ENCODE measurements at regions not wholly inside any gene's neighbourhood (a gene's known extent, or its start where the extent isn't known, plus 50 kb on each side); places are given as distances from the start of the nearest gene placed in this dataset.
A peak's percentile ranks its signal among the peaks of the same experiment; 100 is the strongest.

DNA sequence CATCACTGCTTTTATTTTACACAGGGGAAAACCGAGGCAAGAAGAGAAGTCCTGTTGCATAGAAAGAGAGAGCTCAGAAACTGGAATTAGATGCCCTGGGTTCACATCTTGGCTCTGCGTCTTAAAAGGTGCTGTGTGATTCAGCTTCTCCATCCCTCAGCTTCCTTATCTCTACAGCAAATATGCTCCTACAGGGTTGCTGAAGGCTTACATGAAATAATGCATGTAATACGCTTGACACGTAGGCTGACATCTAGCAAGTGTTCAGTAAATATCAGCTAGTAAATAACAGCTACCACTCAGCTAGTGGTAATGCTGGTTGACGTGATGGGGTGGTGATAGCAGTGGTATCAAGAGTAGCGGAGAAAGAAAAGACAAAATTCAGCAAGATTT is 77.1 kb upstream of the CD55 start (continued):
- TF ChIP-seq JUNB (IDR thresholded peaks at IDR 0.05) (no peak), POLR2AphosphoS2 (IDR thresholded peaks at IDR 0.05; ENCODE audit: low read depth, low read length) (no peak), ETV6 (conservative IDR thresholded peaks at IDR 0.05 in 1 of 2, IDR thresholded peaks at IDR 0.05 in 1 of 2; ENCODE audit: borderline replicate concordance in 1 of 2, low read depth in 1 of 2) (no peak)
- TF ChIP-seq, protein P1, sequence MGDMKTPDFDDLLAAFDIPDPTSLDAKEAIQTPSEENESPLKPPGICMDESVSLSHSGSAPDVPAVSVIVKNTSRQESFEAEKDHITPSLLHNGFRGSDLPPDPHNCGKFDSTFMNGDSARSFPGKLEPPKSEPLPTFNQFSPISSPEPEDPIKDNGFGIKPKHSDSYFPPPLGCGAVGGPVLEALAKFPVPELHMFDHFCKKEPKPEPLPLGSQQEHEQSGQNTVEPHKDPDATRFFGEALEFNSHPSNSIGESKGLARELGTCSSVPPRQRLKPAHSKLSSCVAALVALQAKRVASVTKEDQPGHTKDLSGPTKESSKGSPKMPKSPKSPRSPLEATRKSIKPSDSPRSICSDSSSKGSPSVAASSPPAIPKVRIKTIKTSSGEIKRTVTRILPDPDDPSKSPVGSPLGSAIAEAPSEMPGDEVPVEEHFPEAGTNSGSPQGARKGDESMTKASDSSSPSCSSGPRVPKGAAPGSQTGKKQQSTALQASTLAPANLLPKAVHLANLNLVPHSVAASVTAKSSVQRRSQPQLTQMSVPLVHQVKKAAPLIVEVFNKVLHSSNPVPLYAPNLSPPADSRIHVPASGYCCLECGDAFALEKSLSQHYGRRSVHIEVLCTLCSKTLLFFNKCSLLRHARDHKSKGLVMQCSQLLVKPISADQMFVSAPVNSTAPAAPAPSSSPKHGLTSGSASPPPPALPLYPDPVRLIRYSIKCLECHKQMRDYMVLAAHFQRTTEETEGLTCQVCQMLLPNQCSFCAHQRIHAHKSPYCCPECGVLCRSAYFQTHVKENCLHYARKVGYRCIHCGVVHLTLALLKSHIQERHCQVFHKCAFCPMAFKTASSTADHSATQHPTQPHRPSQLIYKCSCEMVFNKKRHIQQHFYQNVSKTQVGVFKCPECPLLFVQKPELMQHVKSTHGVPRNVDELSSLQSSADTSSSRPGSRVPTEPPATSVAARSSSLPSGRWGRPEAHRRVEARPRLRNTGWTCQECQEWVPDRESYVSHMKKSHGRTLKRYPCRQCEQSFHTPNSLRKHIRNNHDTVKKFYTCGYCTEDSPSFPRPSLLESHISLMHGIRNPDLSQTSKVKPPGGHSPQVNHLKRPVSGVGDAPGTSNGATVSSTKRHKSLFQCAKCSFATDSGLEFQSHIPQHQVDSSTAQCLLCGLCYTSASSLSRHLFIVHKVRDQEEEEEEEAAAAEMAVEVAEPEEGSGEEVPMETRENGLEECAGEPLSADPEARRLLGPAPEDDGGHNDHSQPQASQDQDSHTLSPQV (IDR thresholded peaks at IDR 0.05): no peak

DNA sequence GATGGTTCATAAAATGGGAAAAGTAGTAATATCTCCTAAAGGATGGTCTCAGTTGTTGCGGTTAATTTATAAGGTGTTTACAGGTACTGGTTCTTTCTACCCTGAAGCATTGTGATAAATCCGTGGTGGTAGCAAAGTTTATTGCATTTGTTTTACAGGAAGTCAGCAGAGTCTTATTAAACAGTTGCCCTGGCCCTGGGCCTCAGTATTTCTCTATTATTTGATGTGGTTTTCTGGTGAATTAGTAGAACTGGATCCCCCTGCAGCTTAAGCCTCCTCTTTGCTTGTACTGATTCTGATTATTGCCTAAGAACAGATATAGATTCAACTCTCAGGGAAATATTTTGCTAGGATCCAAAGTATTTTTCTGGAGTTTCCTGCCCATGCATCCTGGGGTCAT is 76.4 kb upstream of the CD55 start:
- Histone ChIP-seq H3K4me2 (ENCODE audit: control insufficient read depth, insufficient read depth) (no peak overlapping the region), H3K36me3 (ENCODE audit: control insufficient read depth in 2 of 2, insufficient read depth in 2 of 2, low read length in 1 of 2) (no peaks in the 10 kb centered on the region), H4K20me1 (ENCODE audit: control insufficient read depth, insufficient read depth) (no peaks in the 10 kb centered on the region), H2AFZ (ENCODE audit: control insufficient read depth, low read depth, low read length) (no peak overlapping the region), H3K27ac (ENCODE audit: control insufficient read depth, insufficient read depth) (no peak overlapping the region), H3K79me2 (ENCODE audit: control insufficient read depth, insufficient read depth, low read length) (no peaks in the 10 kb centered on the region), H3K4me1 (ENCODE audit: control insufficient read depth, insufficient read depth, low read length) (no peaks in the 10 kb centered on the region), H3K9ac (ENCODE audit: control insufficient read depth, insufficient read depth, low read length) (no peak overlapping the region), H3K4me3 (no peak overlapping the region), H3K9me3 (replicated peaks; ENCODE audit: control insufficient read depth, insufficient read depth, low read length) (no peaks in the 10 kb centered on the region), H3K27me3 (replicated peaks in 1 of 2; ENCODE audit: control insufficient read depth in 2 of 2, insufficient read depth in 2 of 2, low read length in 1 of 2) (no peaks in the 10 kb centered on the region)
- 26% methylated on average over 2 of the region's 2 CpGs for WGBS (ENCODE audit: insufficient coverage, insufficient replicate concordance, low lambda C conversion rate, missing lambda C conversion rate)
- ATAC-seq (no peak), FAIRE-seq (no peak), DNase-seq (ENCODE audit: low read depth, low spot score) (no peak)
- intact Hi-C loops (cut with micrococcal nuclease; ENCODE audit: unreplicated experiment) (no loop called here), in situ Hi-C loops (cut with MboI) (no loop called here)
- SMC1A ChIA-PET (ENCODE audit: uncharacterized antibody, unreplicated experiment): no interaction called here
- RAD21 ChIA-PET (ENCODE audit: unreplicated experiment): no interaction called here
- no TSS peak for BruUV-seq (replicated peaks)
- TF ChIP-seq GATAD2B (conservative IDR thresholded peaks at IDR 0.05; ENCODE audit: low read depth) (no peak), CHD4 (IDR thresholded peaks at IDR 0.05) (no peak), TCF7 (IDR thresholded peaks at IDR 0.05; ENCODE audit: borderline replicate concordance) (peak; percentile 23; the same call in 1 of the 2 replicates)
- POLR2A ChIA-PET: no interaction called here
- CTCF ChIA-PET: no interaction called here

All from GM12878 (cell line).